ENCODE measurements at regions not wholly inside any gene's neighbourhood (a gene's known extent, or its start where the extent isn't known, plus 50 kb on each side); places are given as distances from the start of the nearest gene placed in this dataset.

GRCh38 chr10:107813451-107814162 is 649.1 kb upstream of the SORCS1 start:
- TF ChIP-seq CTCF (IDR thresholded peaks at IDR 0.05; ENCODE audit: borderline replicate concordance, extremely low read depth, insufficient read depth): no peak
- no peak overlapping the region for H3K4me3 ChIP-seq (ENCODE audit: low read length in 3 of 3)
- H3K27me3 ChIP-seq (ENCODE audit: control insufficient read depth, insufficient read depth, low read length): no peaks in the 10 kb centered on the region
- no peaks in the 10 kb centered on the region for H3K9me3 ChIP-seq (ENCODE audit: control insufficient read depth in 2 of 3, insufficient read depth in 1 of 3, low read length in 3 of 3)
- H3K4me1 ChIP-seq (ENCODE audit: control insufficient read depth in 2 of 3, insufficient read depth in 2 of 3, low read depth in 1 of 3, low read length in 3 of 3): peaks cover 0 to 5% (median 3%) of the 10 kb centered on the region in 3 donors
- FAIRE-seq (no peak), DNase-seq (peak in 2 of 5 donors; percentile 27 to 37)
- H3K36me3 ChIP-seq (ENCODE audit: control insufficient read depth in 2 of 3, insufficient read depth in 3 of 3, low read length in 3 of 3): no peaks in the 10 kb centered on the region
- no peak overlapping the region for H3K27ac ChIP-seq (ENCODE audit: low read depth in 2 of 2, low read length in 2 of 2)
- peak overlapping the region in 1 of 3 donors; percentile 9 for H3K9ac ChIP-seq (ENCODE audit: low read length in 3 of 3)
- intact Hi-C loops (cut with DNase I): no loop called here

GRCh38 chr10:107809889-107810288 is 645.4 kb upstream of the SORCS1 start:
- Histone ChIP-seq H3K27ac (ENCODE audit: low read depth in 2 of 2, low read length in 2 of 2) (no peak overlapping the region), H3K36me3 (ENCODE audit: control insufficient read depth in 2 of 3, insufficient read depth in 3 of 3, low read length in 3 of 3) (no peaks in the 10 kb centered on the region), H3K9ac (ENCODE audit: low read length in 3 of 3) (no peak overlapping the region), H3K4me1 (ENCODE audit: control insufficient read depth in 2 of 3, insufficient read depth in 2 of 3, low read depth in 1 of 3, low read length in 3 of 3) (peaks cover 0 to 5% (median 3%) of the 10 kb centered on the region in 3 donors), H3K9me3 (ENCODE audit: control insufficient read depth in 2 of 3, insufficient read depth in 1 of 3, low read length in 3 of 3) (no peaks in the 10 kb centered on the region), H3K27me3 (ENCODE audit: control insufficient read depth, insufficient read depth, low read length) (no peaks in the 10 kb centered on the region), H3K4me3 (ENCODE audit: low read length in 3 of 3) (no peak overlapping the region)
- DNase-seq (no peak), FAIRE-seq (no peak)
- no peak for TF ChIP-seq CTCF (IDR thresholded peaks at IDR 0.05; ENCODE audit: borderline replicate concordance, extremely low read depth, insufficient read depth)
- intact Hi-C loops (cut with DNase I): no loop called here

GRCh38 chr10:107807836-107808235 is 643.3 kb upstream of the SORCS1 start:
- H3K9me3 ChIP-seq (ENCODE audit: control insufficient read depth in 2 of 3, insufficient read depth in 1 of 3, low read length in 3 of 3): no peaks in the 10 kb centered on the region
- H3K9ac ChIP-seq (ENCODE audit: low read length in 3 of 3): no peak overlapping the region
- DNase-seq (peak in 1 of 5 donors; percentile 25), FAIRE-seq (no peak)
- intact Hi-C loops (cut with DNase I): no loop called here
- no peak for TF ChIP-seq CTCF (IDR thresholded peaks at IDR 0.05; ENCODE audit: borderline replicate concordance, extremely low read depth, insufficient read depth)
- no peaks in the 10 kb centered on the region for H3K4me1 ChIP-seq (ENCODE audit: control insufficient read depth in 2 of 3, insufficient read depth in 2 of 3, low read depth in 1 of 3, low read length in 3 of 3)
- H3K4me3 ChIP-seq (ENCODE audit: low read length in 3 of 3): no peak overlapping the region
- no peaks in the 10 kb centered on the region for H3K27me3 ChIP-seq (ENCODE audit: control insufficient read depth, insufficient read depth, low read length)
- H3K36me3 ChIP-seq (ENCODE audit: control insufficient read depth in 2 of 3, insufficient read depth in 3 of 3, low read length in 3 of 3): no peaks in the 10 kb centered on the region
- no peak overlapping the region for H3K27ac ChIP-seq (ENCODE audit: low read depth in 2 of 2, low read length in 2 of 2)

Measured in kidney (tissue), 13 donors.